HepG2 (cell line): ENCODE measurements at regions not wholly inside any gene's neighbourhood (a gene's known extent, or its start where the extent isn't known, plus 50 kb on each side); places are given as distances from the start of the nearest gene placed in this dataset.

Experiments
- AGO1 ChIP-seq: fragments of 200-400 bp; formaldehyde crosslinking; IDR thresholded peaks from 2 replicates; pipeline ENCODE4 v1.6.1; 2017; ENCODE audit warnings: mild to moderate bottlenecking, low read depth, low read length, moderate library complexity; ENCODE audit not compliant: poor library complexity, severe bottlenecking
- XBP1 ChIP-seq: sonication (generic); formaldehyde crosslinking; IDR thresholded peaks from 2 replicates; pipeline ENCODE4 v1.5.0; 2020; ENCODE audit warnings: missing genetic modification reagents
- ZNF530 ChIP-seq: sonication (generic); formaldehyde crosslinking; IDR thresholded peaks from 2 replicates; pipeline ENCODE4 v1.5.0; 2020; ENCODE audit warnings: low read depth, mild to moderate bottlenecking, missing genetic modification reagents
- ZNF552 ChIP-seq: sonication (generic); formaldehyde crosslinking; IDR thresholded peaks from 2 replicates; pipeline ENCODE4 v1.9.0; 2022; ENCODE audit warnings: missing genetic modification reagents, mild to moderate bottlenecking, borderline replicate concordance
- TF ChIP-seq, protein P1 (sequence below): sonication (generic); formaldehyde crosslinking; IDR thresholded peaks from 2 replicates; pipeline ENCODE4 v1.5.1; 2020; ENCODE audit warnings: mild to moderate bottlenecking, missing genetic modification reagents, moderate library complexity
- TF ChIP-seq, protein P2 (sequence below): sonication (generic); formaldehyde crosslinking; IDR thresholded peaks from 2 replicates; pipeline ENCODE4 v1.9.0; 2021; ENCODE audit warnings: missing genetic modification reagents, borderline replicate concordance
- TF ChIP-seq, protein P3 (sequence below): IDR thresholded peaks from 2 replicates; pipeline ENCODE4 v1.6.1; 2016; ENCODE audit warnings: low read depth, borderline replicate concordance

DNA sequence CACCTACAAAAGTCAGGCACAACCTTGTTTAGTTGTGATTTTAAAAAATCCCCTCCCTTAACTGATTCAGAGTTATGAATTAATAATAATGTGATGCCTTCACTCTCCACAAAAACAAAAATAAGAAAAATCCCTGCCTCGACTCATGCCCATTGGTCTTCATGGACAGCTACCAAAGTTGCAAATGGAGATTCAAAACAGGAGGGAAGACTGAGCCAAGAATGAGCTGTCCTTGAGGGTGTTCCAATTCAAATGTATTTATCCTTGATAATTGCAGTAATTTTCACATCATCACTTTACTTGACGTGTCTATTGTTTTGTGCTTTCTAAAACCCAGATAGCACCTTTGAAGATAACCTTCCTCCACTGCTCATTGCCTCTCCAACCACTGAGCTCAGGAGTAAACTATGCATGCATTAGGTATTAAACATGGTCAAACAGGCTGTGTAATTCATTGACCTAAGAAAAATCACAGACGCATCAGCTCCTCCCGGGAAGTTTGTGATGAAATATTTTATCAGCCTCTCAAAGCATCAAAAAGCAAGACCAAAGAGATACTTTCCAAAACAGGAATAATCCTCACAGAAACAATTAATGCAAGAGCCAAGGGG is 712.7 kb upstream of the IGFBP3 start (continued):
- no peak for TF ChIP-seq ZNF530
- no peak for TF ChIP-seq ZNF552
- TF ChIP-seq, protein P1, sequence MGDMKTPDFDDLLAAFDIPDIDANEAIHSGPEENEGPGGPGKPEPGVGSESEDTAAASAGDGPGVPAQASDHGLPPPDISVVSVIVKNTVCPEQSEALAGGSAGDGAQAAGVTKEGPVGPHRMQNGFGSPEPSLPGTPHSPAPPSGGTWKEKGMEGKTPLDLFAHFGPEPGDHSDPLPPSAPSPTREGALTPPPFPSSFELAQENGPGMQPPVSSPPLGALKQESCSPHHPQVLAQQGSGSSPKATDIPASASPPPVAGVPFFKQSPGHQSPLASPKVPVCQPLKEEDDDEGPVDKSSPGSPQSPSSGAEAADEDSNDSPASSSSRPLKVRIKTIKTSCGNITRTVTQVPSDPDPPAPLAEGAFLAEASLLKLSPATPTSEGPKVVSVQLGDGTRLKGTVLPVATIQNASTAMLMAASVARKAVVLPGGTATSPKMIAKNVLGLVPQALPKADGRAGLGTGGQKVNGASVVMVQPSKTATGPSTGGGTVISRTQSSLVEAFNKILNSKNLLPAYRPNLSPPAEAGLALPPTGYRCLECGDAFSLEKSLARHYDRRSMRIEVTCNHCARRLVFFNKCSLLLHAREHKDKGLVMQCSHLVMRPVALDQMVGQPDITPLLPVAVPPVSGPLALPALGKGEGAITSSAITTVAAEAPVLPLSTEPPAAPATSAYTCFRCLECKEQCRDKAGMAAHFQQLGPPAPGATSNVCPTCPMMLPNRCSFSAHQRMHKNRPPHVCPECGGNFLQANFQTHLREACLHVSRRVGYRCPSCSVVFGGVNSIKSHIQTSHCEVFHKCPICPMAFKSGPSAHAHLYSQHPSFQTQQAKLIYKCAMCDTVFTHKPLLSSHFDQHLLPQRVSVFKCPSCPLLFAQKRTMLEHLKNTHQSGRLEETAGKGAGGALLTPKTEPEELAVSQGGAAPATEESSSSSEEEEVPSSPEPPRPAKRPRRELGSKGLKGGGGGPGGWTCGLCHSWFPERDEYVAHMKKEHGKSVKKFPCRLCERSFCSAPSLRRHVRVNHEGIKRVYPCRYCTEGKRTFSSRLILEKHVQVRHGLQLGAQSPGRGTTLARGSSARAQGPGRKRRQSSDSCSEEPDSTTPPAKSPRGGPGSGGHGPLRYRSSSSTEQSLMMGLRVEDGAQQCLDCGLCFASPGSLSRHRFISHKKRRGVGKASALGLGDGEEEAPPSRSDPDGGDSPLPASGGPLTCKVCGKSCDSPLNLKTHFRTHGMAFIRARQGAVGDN (CRISPR knock-in tag): no peak
- TF ChIP-seq, protein P2, sequence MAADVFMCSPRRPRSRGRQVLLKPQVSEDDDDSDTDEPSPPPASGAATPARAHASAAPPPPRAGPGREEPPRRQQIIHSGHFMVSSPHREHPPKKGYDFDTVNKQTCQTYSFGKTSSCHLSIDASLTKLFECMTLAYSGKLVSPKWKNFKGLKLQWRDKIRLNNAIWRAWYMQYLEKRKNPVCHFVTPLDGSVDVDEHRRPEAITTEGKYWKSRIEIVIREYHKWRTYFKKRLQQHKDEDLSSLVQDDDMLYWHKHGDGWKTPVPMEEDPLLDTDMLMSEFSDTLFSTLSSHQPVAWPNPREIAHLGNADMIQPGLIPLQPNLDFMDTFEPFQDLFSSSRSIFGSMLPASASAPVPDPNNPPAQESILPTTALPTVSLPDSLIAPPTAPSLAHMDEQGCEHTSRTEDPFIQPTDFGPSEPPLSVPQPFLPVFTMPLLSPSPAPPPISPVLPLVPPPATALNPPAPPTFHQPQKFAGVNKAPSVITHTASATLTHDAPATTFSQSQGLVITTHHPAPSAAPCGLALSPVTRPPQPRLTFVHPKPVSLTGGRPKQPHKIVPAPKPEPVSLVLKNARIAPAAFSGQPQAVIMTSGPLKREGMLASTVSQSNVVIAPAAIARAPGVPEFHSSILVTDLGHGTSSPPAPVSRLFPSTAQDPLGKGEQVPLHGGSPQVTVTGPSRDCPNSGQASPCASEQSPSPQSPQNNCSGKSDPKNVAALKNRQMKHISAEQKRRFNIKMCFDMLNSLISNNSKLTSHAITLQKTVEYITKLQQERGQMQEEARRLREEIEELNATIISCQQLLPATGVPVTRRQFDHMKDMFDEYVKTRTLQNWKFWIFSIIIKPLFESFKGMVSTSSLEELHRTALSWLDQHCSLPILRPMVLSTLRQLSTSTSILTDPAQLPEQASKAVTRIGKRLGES (CRISPR knock-in tag): no peak
- TF ChIP-seq, protein P3, sequence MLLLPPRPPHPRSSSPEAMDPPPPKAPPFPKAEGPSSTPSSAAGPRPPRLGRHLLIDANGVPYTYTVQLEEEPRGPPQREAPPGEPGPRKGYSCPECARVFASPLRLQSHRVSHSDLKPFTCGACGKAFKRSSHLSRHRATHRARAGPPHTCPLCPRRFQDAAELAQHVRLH (CRISPR knock-in tag): no peak
- TF ChIP-seq XBP1 (CRISPR knock-in tag): no peak
- no peak for TF ChIP-seq AGO1
